ENCODE measurements at regions not wholly inside any gene's neighbourhood (a gene's known extent, or its start where the extent isn't known, plus 50 kb on each side); places are given as distances from the start of the nearest gene placed in this dataset.

DNA sequence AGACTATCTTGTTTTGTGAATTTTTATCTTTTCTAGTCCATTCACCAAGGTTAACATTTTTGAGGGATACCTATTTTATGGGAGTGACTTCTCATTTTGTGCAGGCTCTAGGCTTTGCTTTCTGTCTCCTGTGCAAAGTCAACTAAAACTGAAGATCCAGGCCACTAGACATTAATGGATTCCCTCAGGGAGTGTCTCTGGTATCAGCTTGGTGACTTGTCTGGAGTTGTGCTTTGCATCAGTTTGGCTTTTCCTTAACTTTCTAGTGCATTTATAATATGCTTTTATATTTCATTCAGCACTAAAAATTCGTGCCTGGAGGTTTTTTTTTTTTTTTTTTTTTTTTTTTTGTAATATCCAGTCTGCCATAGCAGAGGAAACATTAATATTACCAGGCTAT is 144.2 kb downstream of the YIPF5 start:
- TF ChIP-seq, protein P1, sequence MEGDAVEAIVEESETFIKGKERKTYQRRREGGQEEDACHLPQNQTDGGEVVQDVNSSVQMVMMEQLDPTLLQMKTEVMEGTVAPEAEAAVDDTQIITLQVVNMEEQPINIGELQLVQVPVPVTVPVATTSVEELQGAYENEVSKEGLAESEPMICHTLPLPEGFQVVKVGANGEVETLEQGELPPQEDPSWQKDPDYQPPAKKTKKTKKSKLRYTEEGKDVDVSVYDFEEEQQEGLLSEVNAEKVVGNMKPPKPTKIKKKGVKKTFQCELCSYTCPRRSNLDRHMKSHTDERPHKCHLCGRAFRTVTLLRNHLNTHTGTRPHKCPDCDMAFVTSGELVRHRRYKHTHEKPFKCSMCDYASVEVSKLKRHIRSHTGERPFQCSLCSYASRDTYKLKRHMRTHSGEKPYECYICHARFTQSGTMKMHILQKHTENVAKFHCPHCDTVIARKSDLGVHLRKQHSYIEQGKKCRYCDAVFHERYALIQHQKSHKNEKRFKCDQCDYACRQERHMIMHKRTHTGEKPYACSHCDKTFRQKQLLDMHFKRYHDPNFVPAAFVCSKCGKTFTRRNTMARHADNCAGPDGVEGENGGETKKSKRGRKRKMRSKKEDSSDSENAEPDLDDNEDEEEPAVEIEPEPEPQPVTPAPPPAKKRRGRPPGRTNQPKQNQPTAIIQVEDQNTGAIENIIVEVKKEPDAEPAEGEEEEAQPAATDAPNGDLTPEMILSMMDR (IDR thresholded peaks at IDR 0.05) = no peak
- TF ChIP-seq POLR2AphosphoS5 (IDR thresholded peaks at IDR 0.05) (no peak), POLR2A (IDR thresholded peaks at IDR 0.05) (no peak)

Data from prostate gland (tissue), 2 donors.